ENCODE measurements at regions not wholly inside any gene's neighbourhood (a gene's known extent, or its start where the extent isn't known, plus 50 kb on each side); places are given as distances from the start of the nearest gene placed in this dataset.

GRCh38 chr17:59451706-59452105 is 113.7 kb upstream of the DHX40 start:
- DNase-seq (ENCODE audit: low read depth), result peak; percentile 75

GRCh38 chr17:59454633-59455105 is 110.7 kb upstream of the DHX40 start:
- DNase-seq (ENCODE audit: low read depth), result no peak

DNA sequence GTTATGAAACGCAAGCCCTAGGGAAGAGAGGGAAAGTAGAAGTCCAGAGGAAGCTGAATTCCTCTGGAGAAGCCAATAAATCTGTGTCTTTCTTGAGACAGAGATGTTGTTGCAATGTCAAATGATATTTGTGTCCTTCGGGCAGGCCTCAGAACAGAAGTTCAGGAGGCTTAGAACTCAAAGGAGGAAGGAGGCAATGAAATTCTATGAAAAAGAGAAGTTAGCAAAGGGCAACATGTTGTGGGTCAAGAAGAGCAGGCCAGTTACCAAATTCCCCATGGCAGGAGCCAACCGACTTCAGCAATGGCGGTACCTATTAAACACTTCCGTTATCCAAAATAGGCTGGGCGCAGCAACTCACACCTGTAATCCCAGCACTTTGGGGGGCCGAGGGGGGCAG is 109.0 kb upstream of the DHX40 start:
- no peak for DNase-seq (ENCODE audit: low read depth)

GRCh38 chr17:59456923-59457615 is 108.3 kb upstream of the DHX40 start:
- DNase-seq (ENCODE audit: low read depth), result no peak

DNA sequence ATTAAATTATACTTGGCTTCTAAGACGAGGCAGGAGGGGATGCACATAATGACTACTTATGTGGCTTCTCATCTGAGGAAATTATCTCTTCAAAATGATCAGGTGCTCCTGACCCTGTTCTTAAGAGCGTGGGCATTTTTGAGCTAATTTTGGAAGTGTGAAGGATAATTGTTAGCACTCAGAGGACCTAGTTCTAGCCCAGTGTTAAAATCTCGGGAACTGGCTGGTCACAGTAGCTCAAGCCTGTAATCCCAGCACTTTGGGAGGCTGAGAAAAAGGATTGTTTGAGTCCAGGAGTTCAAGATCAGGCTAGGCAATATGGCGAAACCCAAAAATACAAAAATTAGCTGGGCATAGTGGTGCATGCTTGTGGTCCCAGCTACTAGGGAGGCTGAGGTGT is 103.0 kb upstream of the DHX40 start:
- no peak for DNase-seq (ENCODE audit: low read depth)

DNA sequence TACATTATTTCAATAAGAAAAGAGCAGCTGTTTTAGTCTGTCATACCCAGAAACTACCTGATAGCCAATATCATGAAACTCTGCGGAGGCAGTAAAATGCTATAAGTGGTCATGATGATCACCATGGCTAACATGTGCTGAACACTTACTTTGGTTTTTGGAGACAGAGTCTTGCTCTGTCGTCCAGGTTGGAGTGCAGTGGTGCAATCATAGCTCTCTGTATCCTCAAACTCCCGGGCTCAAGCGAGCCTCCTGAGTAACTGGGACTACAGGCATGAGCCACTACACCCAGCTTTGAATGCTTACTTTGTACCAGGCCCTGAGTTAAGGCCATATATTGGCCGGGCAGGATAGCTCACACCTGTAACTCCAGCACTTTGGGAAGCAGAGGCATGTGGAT is 101.2 kb upstream of the DHX40 start:
- DNase-seq (ENCODE audit: low read depth), result no peak

GRCh38 chr17:59465949-59466307 is 99.5 kb upstream of the DHX40 start:
- DNase-seq (ENCODE audit: low read depth), result no peak

DNA sequence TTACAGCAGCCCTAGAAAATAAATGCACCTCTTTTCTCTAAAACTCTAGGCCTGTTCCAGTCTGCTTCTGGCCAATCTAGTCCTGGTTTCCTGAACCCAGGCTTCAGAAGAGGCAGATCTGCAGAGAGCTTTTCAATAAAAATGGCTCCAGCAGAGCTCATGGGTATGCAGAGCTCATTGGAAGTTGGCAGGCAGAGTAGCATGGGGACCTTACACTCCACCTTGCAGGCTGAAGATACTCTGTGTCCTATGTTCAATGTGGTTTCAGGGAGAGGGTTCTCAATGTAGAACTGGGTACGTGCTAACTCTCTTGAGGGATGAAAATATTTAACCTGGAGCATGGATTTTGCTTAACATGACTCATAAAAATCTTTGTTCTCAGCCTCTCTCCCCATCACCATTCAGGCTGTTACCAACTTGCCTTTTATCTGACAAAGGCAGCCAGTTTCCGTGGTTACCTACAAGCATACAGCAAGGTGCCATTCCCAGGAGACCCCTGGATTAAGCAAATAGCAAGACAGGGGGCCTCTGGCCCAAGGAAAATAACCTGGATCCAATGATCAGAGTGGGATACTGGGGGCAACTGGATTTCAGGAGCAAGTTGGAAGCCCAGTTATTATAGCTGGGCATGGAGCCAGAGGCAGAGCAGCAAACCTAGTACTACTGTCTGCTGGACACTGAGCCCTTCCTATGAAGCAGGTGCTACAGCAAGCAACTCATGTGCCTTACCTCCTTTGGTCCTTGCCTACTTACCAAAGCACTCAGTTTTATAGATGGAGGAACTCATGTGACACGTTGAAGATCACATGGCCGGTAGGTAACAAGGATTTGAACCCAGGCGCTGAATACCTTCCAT is 98.2 kb upstream of the DHX40 start:
- DNase-seq (ENCODE audit: low read depth), result no peak

DNA sequence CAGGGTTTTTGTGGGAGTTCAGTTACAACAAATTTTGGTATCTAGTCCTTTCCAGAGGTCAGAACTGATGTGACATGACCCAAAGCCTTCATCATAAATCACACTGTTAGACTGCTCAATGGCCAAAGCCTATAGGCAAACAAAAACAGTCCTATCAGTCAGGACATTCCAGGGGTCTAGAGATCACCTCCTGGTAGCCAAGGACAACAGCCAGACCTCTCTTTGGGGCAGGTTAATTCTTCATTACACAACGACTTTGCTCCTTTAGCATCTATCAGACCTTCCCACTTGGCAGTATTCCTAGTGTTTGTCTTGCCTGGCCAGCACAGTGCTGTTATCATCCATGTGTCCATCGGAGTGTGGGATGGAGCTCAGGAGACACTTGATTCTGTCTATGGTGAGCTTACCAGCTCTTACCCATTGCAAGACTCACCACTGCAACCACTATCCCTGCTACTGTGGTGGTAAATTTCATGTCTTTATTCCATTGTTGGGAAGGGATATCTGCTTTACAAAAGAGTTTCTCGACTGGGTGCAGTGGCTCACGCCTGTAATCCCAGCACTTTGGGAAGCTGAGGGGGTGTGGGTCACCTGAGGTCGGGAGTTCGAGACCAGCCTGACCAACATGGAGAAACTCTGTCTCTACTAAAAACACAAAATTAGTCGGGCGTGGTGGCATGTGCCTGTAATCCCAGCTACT is 95.5 kb upstream of the DHX40 start:
- DNase-seq (ENCODE audit: low read depth), result no peak

DNA sequence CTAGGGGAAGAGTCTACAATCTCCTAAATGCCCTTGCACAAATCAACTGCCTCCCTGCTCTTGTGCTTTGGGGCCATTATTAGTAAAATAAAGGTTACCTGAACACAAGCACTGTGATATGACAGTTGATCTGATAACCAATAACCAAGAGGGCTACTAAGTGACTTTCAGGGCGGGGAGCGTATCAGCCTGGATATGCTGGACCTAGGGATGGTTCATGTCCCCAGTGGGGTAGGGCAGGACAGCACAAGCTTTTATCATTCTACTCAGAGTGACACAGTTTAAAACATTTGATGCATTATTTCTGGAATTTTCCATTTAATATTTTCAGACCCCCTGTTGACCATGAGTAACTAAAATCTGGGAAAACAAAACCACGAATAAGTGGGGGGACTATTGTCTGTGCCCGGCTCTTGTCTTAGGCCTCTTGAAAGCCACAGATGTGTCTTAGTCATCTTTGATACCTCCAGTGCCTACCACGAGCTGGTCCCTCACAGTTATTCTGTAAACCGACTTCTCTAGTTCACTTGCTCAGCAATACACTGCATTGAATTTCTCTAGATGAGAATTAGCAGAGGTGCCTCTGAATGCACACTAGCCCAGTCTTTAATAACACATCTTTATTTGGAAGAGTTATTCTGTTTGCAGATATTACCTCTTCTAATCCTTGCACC is 94.6 kb upstream of the DHX40 start:
- no peak for DNase-seq (ENCODE audit: low read depth)

- DNase-seq (ENCODE audit: low read depth), result no peak
These were observed 89.0 kb upstream of the DHX40 start for GRCh38 chr17:59476413-59476812.

GRCh38 chr17:59479141-59479540 is 86.3 kb upstream of the DHX40 start:
- no peak for DNase-seq (ENCODE audit: low read depth)

DNA sequence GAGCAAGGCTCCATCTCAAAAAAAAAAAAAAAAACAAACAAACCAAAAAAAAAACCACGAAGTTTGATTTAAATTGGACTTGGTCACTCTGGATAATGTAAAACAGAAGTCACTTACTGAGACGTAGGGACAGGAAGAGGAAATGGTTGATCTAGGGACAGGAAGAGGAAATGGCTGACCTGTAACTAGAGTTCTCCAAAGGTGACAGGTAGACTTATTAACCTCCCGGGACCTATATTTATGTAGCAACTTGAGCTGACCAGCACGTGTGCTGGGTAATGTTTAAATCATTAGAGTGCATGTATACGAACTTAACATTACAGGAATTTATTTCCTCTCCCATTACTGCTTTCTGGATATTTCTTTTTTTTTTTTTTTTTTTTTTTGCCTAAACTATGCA is 81.5 kb upstream of the DHX40 start:
- DNase-seq (ENCODE audit: low read depth), result no peak

DNA sequence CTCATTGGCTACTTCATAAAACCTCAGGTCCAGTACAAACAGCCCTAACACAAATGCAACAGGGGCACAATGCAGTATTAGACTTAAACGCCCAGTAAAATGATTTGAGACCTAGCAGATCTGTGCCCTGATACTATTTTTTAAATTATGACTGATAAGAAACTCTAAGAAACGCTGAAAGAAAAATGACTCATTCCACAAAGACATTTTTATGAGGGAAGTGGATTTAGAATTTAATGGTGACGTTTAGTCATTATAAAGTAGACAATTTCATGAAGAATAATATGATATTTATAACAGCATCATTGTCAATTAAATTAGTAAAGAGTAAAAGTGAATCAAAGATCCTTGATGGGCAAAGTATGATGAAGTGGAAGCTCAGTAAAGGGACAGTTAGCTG is 80.4 kb upstream of the DHX40 start:
- no peak for DNase-seq (ENCODE audit: low read depth)

DNA sequence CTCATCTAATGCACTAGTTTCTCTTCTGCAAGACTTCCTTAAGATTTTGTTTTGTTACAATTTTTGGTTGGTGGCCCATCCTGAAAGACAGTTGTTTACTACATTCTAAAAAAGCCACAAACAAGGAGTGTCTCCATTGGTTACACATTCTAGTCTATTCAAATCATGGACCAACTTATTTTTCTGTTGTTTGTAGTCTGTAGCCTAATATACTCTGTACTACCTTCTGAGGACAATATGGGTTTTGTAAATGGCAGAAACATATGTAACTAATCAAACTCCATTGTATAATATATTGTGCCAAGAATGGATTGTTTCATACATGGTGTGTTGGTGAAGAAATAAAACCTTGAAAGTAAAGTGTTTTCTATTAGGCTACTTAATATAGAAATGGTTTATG is 79.5 kb upstream of the DHX40 start:
- DNase-seq (ENCODE audit: low read depth), result no peak

DNA sequence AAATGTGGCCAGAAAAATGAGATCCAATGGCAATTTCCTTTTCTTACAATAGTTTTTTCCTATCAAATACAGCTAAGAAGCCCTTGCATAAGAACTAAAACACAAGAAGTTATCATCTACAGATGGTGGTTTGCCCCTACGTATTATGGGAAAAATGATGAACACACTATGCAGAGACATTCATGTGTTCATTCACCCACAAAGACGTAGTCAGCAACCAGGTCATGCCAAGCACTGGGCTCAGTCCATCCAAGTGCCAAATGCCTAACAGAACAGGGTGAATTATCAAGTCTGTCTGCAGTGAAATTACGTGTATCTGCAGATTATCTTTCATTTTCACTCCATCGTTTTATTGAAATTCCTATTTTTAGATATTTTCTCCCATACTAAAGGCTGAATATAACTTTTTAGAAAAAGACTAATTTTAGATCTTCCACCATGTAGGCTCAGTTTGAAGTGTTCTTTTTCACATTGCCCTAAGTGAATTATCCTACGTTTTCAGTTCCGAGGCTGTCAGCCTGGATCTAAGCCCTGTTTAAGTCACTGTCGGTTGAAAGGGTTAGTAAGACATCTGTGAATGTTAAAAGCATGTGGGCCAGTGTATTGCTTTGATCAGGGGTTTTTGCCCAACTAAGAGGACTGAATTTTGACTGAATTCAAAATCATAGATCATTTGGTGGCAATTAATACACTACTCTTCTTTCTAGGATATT is 78.1 kb upstream of the DHX40 start:
- DNase-seq (ENCODE audit: low read depth), result no peak

DNA sequence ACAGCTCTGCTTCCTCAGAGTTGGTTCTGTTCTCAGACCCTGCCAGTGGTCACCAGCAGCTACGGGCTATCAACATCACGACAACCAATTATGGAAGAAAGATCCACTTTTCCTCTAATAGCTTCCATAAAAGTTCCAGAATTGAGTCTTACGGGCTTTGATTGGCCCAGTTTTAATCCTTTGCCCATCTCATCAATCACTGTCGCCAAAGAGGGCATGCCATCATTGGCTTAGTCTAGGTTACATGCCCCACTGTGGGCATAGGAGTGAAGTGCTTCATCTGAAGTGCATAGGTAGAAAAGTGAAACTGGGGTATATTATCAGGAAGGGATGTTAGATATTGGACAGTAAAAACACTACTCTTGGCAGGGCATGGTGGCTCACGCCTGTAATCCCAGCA is 76.6 kb upstream of the DHX40 start:
- no peak for DNase-seq (ENCODE audit: low read depth)

GRCh38 chr17:59490216-59490615 is 75.2 kb upstream of the DHX40 start:
- no peak for DNase-seq (ENCODE audit: low read depth)

DNA sequence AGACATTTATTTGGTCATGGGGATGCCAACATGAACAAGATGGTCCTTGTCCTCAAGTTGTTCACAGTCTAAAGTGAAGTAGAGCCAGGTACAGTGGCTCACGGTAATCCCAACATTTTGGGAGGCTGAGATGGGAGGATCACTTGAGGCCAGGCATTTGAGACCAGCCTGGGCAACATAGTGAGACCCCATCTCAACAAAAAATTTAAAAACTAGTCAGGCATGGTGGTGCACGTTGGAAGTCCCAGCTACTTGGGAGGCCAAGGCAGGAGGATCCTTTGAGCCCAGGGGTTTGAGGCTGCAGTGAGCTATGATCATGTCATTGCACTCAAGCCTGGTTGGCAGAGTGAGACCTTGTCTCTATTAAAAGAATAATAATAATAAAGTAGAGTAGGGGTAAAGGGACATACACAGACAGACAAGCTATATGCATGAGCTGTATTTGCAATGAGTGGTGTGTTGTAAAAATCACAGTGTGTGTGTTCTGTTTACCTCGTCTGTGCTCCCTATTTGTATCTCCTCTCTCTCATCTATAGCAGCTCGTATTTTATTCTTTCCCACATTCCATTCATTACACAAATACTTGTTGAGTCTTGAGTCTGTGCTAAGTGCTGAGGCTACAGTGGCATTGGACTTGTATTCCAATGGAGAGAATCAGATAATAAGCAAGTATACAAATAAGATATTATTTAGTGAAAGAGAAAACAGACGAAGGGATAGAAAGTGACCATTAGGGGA is 73.9 kb upstream of the DHX40 start:
- DNase-seq (ENCODE audit: low read depth), result no peak

GRCh38 chr17:59492091-59492451 is 73.3 kb upstream of the DHX40 start:
- DNase-seq (ENCODE audit: low read depth), result no peak

- no peak for DNase-seq (ENCODE audit: low read depth)
These were observed 71.5 kb upstream of the DHX40 start for GRCh38 chr17:59493867-59494266.
